Endothelial cell of umbilical vein (primary cell): ENCODE measurements at regions not wholly inside any gene's neighbourhood (a gene's known extent, or its start where the extent isn't known, plus 50 kb on each side); places are given as distances from the start of the nearest gene placed in this dataset.

ENCODE experiments used
- BruUV-seq: library from RNA; stranded (reverse); fragments of 400-500 nt; replicated peaks from 2 replicates; lab custom pipeline; 2021; lab: Mats Ljungman, UMichigan
- CTCF ChIA-PET: fragments of 300-600, 350-600 bp; sonication (Branson Sonifier 250); formaldehyde crosslinking; loops from one replicate; lab custom pipeline; 2021; ENCODE audit warnings: antibody characterized with exemption, inconsistent platforms; lab: Charles Lee
- POLR2A ChIA-PET: fragments of 300-600, 350-600 bp; sonication (Branson Sonifier 250); formaldehyde crosslinking; loops from one replicate; lab custom pipeline; 2021; ENCODE audit warnings: antibody characterized with exemption, inconsistent platforms; lab: Charles Lee
- DNase-seq: peaks from one replicate; pipeline ENCODE4 v3.0.0-alpha.2; 2011; ENCODE audit warnings: low read depth, low spot score
- FAIRE-seq: peaks from 2 replicates; lab custom pipeline; 2011; peaks lifted over from hg19 to GRCh38; lab: Jason Lieb, UNC
- H2AFZ ChIP-seq: 2 replicates; pipeline ENCODE4 v1.6.0; 2012; ENCODE audit warnings: low read depth, low read length, control low read depth, inconsistent platforms
- H3K27ac ChIP-seq: 2 replicates; pipeline ENCODE4 v1.5.1; 2011; ENCODE audit warnings: low read depth, mild to moderate bottlenecking, control low read depth, low read length, moderate library complexity; ENCODE audit not compliant: insufficient read depth
- H3K27me3 ChIP-seq, 2 experiments: 2 replicates each; pipeline versions ENCODE4 v1.6.0 to v1.6.1; 2011; ENCODE audit warnings: low read length in 2 of 2, mixed read lengths in 1 of 2; ENCODE audit not compliant: control insufficient read depth in 2 of 2, insufficient read depth in 2 of 2
- H3K36me3 ChIP-seq, 2 experiments: 2 replicates in 1 of 2; 3 replicates in 1 of 2; pipeline ENCODE4 v1.5.1; 2011; ENCODE audit warnings: low read length in 2 of 2, mild to moderate bottlenecking in 1 of 2, moderate library complexity in 1 of 2; ENCODE audit not compliant: control insufficient read depth in 2 of 2, insufficient read depth in 2 of 2; ENCODE audit errors: extremely low read depth in 1 of 2
- H3K4me1 ChIP-seq: 3 replicates; pipeline ENCODE4 v1.5.1; 2011; ENCODE audit warnings: mild to moderate bottlenecking, low read length; ENCODE audit not compliant: control insufficient read depth, insufficient read depth; ENCODE audit errors: extremely low read depth
- H3K4me2 ChIP-seq: 2 replicates; pipeline ENCODE4 v1.6.1; 2011; ENCODE audit warnings: low read length, control low read depth, mixed read lengths; ENCODE audit not compliant: insufficient read depth
- H3K4me3 ChIP-seq, 3 experiments: fragments of 200-600 bp in 1 of 3; sonication (generic), shearing (Covaris generic) in 1 of 3; replicated peaks in 1 of 3; 2 replicates each; pipeline ENCODE4 v1.5.1; 2011 to 2016; ENCODE audit warnings: control low read depth in 3 of 3, low read length in 3 of 3, mild to moderate bottlenecking in 2 of 3, inconsistent platforms in 1 of 3, low read depth in 1 of 3, moderate library complexity in 1 of 3; ENCODE audit not compliant: insufficient read depth in 1 of 3
- H3K79me2 ChIP-seq: 2 replicates; pipeline ENCODE4 v1.6.0; 2012; ENCODE audit warnings: low read length, inconsistent platforms; ENCODE audit not compliant: control insufficient read depth, insufficient read depth
- H3K9ac ChIP-seq: replicated peaks from 2 replicates; pipeline ENCODE3; 2011; ENCODE audit warnings: low read length, control low read depth; ENCODE audit not compliant: insufficient read depth; ENCODE audit errors: extremely low read depth
- H3K9me1 ChIP-seq: replicated peaks from 3 replicates; pipeline ENCODE4 v1.6.0; 2011; ENCODE audit warnings: mild to moderate bottlenecking, low read length; ENCODE audit not compliant: control insufficient read depth, insufficient read depth; ENCODE audit errors: extremely low read depth
- H3K9me3 ChIP-seq: replicated peaks from 2 replicates; pipeline ENCODE4 v1.5.1; 2012; ENCODE audit warnings: low read length, inconsistent platforms; ENCODE audit not compliant: control insufficient read depth, insufficient read depth
- H4K20me1 ChIP-seq: replicated peaks from 2 replicates; pipeline ENCODE3; 2011; ENCODE audit warnings: mild to moderate bottlenecking, low read length; ENCODE audit not compliant: control insufficient read depth, insufficient read depth; ENCODE audit errors: extremely low read depth
- CTCF ChIP-seq, 2 donors: IDR thresholded peaks; 1 replicate in 1 of 2; 2 replicates in 1 of 2; pipeline ENCODE4 v1.5.1; 2011; ENCODE audit warnings: low read length in 2 of 2, mild to moderate bottlenecking in 2 of 2, moderate library complexity in 2 of 2, control low read depth in 1 of 2, inconsistent platforms in 1 of 2, low read depth in 1 of 2; ENCODE audit not compliant: insufficient read depth in 1 of 2; ENCODE audit errors: extremely low read depth in 1 of 2
- EZH2 ChIP-seq: IDR thresholded peaks from 2 replicates; pipeline ENCODE4 v1.6.1; 2012; ENCODE audit warnings: borderline replicate concordance, low read depth, mild to moderate bottlenecking, moderate library complexity, low read length, inconsistent platforms; ENCODE audit not compliant: severe bottlenecking
- FOS ChIP-seq: IDR thresholded peaks from 2 replicates; pipeline ENCODE4 v1.6.1; 2011; ENCODE audit warnings: mild to moderate bottlenecking, low read length, moderate library complexity, borderline replicate concordance; ENCODE audit not compliant: insufficient read depth
- GATA2 ChIP-seq: IDR thresholded peaks from 2 replicates; pipeline ENCODE4 v1.7.0; 2011; ENCODE audit warnings: low read depth, mild to moderate bottlenecking, moderate library complexity, mixed read lengths, low read length; ENCODE audit not compliant: insufficient read length, insufficient read depth
- JUN ChIP-seq: IDR thresholded peaks from 2 replicates; pipeline ENCODE4 v1.6.1; 2011; ENCODE audit warnings: borderline replicate concordance, low read depth; ENCODE audit not compliant: insufficient read length, insufficient read depth
- MAX ChIP-seq: IDR thresholded peaks from 2 replicates; pipeline ENCODE4 v1.6.1; 2011; ENCODE audit not compliant: insufficient read depth, insufficient read length
- MYC ChIP-seq: IDR thresholded peaks from one replicate; pipeline ENCODE4 v1.6.1; 2011; ENCODE audit warnings: mild to moderate bottlenecking, low read depth, low read length
- POLR2A ChIP-seq: IDR thresholded peaks from 2 replicates; pipeline ENCODE4 v1.6.1; 2012; ENCODE audit warnings: low read depth, mild to moderate bottlenecking, control low read depth, low read length
- POLR2AphosphoS5 ChIP-seq: IDR thresholded peaks from 2 replicates; pipeline ENCODE4 v1.6.1; 2012; ENCODE audit warnings: low read depth, mild to moderate bottlenecking, control low read depth, low read length, moderate library complexity; ENCODE audit not compliant: insufficient read depth
- dilution Hi-C: fragments of 300-500 bp; cut with MboI; formaldehyde crosslinking; loops from one replicate; pipeline ENCODE4 v1.15.0; 2019; ENCODE audit warnings: low sequenced_read_pairs; ENCODE audit not compliant: extremely low pct_ligation_motif_present
- intact Hi-C: fragments of 100-400 bp; cut with micrococcal nuclease; formaldehyde crosslinking; loops from one replicate; pipeline ENCODE4 v1.10.0; 2022

DNA sequence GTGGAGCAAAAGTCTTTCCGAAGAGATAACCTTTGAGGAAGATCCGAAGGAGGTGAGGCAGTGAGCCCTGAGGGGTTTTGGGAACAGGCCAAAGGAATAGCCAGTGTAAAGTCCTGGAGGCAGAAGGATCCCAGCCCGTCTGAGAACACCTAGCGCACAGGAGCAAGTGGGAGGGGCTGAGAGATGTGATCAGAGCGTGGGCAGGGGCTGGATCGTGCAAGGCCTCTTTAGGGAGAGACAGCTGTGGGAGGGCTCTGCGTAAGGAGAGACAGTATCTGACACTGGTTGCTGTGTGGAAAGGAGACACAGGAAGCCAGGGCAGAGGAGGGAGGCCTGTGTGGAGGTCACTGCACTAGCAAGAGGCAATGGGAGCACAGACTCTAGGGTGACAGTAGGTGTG, 68.2 kb downstream of the BARX1 start:
- no peak overlapping the region for H3K4me3 ChIP-seq
- DNase-seq (no peak), FAIRE-seq (no peak)
- no peaks in the 10 kb centered on the region for H3K27me3 ChIP-seq
- POLR2A ChIA-PET, result no interaction called here
- dilution Hi-C loops (no loop called here), intact Hi-C loops (no loop called here)
- no peaks in the 10 kb centered on the region for H4K20me1 ChIP-seq
- no peaks in the 10 kb centered on the region for H3K4me1 ChIP-seq
- no peak for TF ChIP-seq POLR2A
- no peak for TF ChIP-seq MYC
- TF ChIP-seq MAX, result no peak
- TF ChIP-seq CTCF (IDR thresholded peaks at IDR 0.05; ENCODE audit: extremely low read depth in 1 of 2, insufficient read depth in 1 of 2, low read depth in 1 of 2, low read length in 2 of 2), result no peak
- no peak for TF ChIP-seq JUN
- no peak for TF ChIP-seq EZH2
- no peak for TF ChIP-seq FOS
- TF ChIP-seq POLR2AphosphoS5, result no peak
- no peak for TF ChIP-seq GATA2
- no peak overlapping the region for H3K4me2 ChIP-seq
- no peaks in the 10 kb centered on the region for H3K36me3 ChIP-seq
- BruUV-seq, result no TSS peak
- no peak overlapping the region for H3K27ac ChIP-seq
- no peak overlapping the region for H3K9ac ChIP-seq
- no peaks in the 10 kb centered on the region for H3K9me3 ChIP-seq
- no peak overlapping the region for H2AFZ ChIP-seq
- CTCF ChIA-PET, result no interaction called here
- no peaks in the 10 kb centered on the region for H3K79me2 ChIP-seq
- no peaks in the 10 kb centered on the region for H3K9me1 ChIP-seq
